Endothelial cell (in vitro differentiated cells): ENCODE measurements at regions not wholly inside any gene's neighbourhood (a gene's known extent, or its start where the extent isn't known, plus 50 kb on each side); places are given as distances from the start of the nearest gene placed in this dataset.

Source experiments
- DNase-seq: peaks from one replicate; pipeline ENCODE4 v3.0.0; 2021; ENCODE audit warnings: low spot score
- H3K27ac Mint-ChIP-seq: one replicate; pipeline ENCODE4 v1.8.0; 2021; ENCODE audit warnings: mixed read lengths, inconsistent platforms; ENCODE audit not compliant: unreplicated experiment
- H3K27me3 Mint-ChIP-seq: one replicate; pipeline ENCODE4 v1.8.0; 2021; ENCODE audit warnings: mild to moderate bottlenecking, moderate library complexity, mixed read lengths, inconsistent platforms; ENCODE audit not compliant: unreplicated experiment
- H3K36me3 Mint-ChIP-seq: one replicate; pipeline ENCODE4 v1.8.0; 2021; ENCODE audit warnings: mild to moderate bottlenecking, low read depth, mixed read lengths, inconsistent platforms; ENCODE audit not compliant: unreplicated experiment
- H3K4me1 Mint-ChIP-seq: one replicate; pipeline ENCODE4 v1.8.0; 2021; ENCODE audit warnings: mild to moderate bottlenecking, mixed read lengths, inconsistent platforms; ENCODE audit not compliant: unreplicated experiment
- H3K4me3 Mint-ChIP-seq: one replicate; pipeline ENCODE4 v1.8.0; 2021; ENCODE audit warnings: mild to moderate bottlenecking, mixed read lengths, inconsistent platforms; ENCODE audit not compliant: unreplicated experiment
- H3K9me3 Mint-ChIP-seq: one replicate; pipeline ENCODE4 v1.8.0; 2021; ENCODE audit warnings: mixed read lengths, inconsistent platforms; ENCODE audit not compliant: unreplicated experiment
- CTCF ChIP-seq: fragments of 200-600 bp; sonication (generic); IDR thresholded peaks from one replicate; pipeline ENCODE4 v1.5.0; 2021; ENCODE audit warnings: antibody characterized with exemption; ENCODE audit not compliant: unreplicated experiment

- H3K4me1 Mint-ChIP-seq: peaks cover 7% of the 10 kb centered on the region
- DNase-seq: no peak
- no peaks in the 10 kb centered on the region for H3K36me3 Mint-ChIP-seq
- H3K27ac Mint-ChIP-seq: no peak overlapping the region
- H3K4me3 Mint-ChIP-seq: no peak overlapping the region
- no peaks in the 10 kb centered on the region for H3K9me3 Mint-ChIP-seq
- H3K27me3 Mint-ChIP-seq: no peaks in the 10 kb centered on the region
- no peak for TF ChIP-seq CTCF
Observed at GRCh38 chr1:90494748-90495282, 222.3 kb downstream of the BARHL2 start.

- H3K4me1 Mint-ChIP-seq: no peaks in the 10 kb centered on the region
- H3K4me3 Mint-ChIP-seq: no peak overlapping the region
- no peak for TF ChIP-seq CTCF
- no peak overlapping the region for H3K27ac Mint-ChIP-seq
- no peaks in the 10 kb centered on the region for H3K9me3 Mint-ChIP-seq
- H3K27me3 Mint-ChIP-seq: no peaks in the 10 kb centered on the region
- DNase-seq: no peak
- no peaks in the 10 kb centered on the region for H3K36me3 Mint-ChIP-seq
Observed at GRCh38 chr1:90488451-90488850, 228.7 kb downstream of the BARHL2 start.

- no peaks in the 10 kb centered on the region for H3K27me3 Mint-ChIP-seq
- no peak for TF ChIP-seq CTCF
- H3K36me3 Mint-ChIP-seq: no peaks in the 10 kb centered on the region
- no peaks in the 10 kb centered on the region for H3K4me1 Mint-ChIP-seq
- H3K4me3 Mint-ChIP-seq: no peak overlapping the region
- DNase-seq: no peak
- no peak overlapping the region for H3K27ac Mint-ChIP-seq
- no peaks in the 10 kb centered on the region for H3K9me3 Mint-ChIP-seq
Observed at GRCh38 chr1:90486996-90487395, 230.1 kb downstream of the BARHL2 start.

GRCh38 chr1:90486134-90486824 lies 230.8 kb downstream of the BARHL2 start:
- no peak for DNase-seq
- H3K9me3 Mint-ChIP-seq: no peaks in the 10 kb centered on the region
- no peaks in the 10 kb centered on the region for H3K4me1 Mint-ChIP-seq
- H3K27ac Mint-ChIP-seq: no peak overlapping the region
- no peak for TF ChIP-seq CTCF
- H3K27me3 Mint-ChIP-seq: no peaks in the 10 kb centered on the region
- H3K36me3 Mint-ChIP-seq: no peaks in the 10 kb centered on the region
- H3K4me3 Mint-ChIP-seq: no peak overlapping the region

DNA sequence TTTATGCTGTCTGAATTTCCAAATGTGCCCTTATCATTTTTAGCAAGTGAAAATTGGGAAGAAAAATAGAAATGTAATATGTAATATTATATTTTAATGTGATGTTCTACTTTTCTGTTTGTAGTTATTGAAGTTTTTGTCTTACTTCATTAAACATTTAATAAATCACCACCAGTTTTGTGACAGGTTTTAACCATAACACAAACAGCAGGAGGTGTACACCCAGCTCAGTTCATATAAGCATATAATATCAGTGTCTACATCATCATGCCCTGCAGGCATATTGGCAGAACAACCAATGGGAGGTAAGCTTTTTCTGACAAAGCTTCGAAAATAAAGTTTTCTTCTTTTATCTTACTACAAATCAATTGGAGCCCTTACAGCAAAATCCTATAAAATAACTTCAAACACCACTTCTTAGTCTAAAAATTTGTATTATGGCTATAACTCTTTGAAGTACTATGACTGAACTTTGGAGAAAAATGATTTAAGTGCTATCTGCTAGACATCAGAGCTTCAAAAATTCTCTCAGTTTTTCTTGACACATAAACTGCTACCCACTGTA lies 236.7 kb downstream of the BARHL2 start:
- DNase-seq: no peak
- TF ChIP-seq CTCF: no peak
- Mint-ChIP-seq H3K27me3 (no peaks in the 10 kb centered on the region), H3K9me3 (no peaks in the 10 kb centered on the region), H3K4me1 (no peaks in the 10 kb centered on the region), H3K36me3 (no peaks in the 10 kb centered on the region), H3K4me3 (no peak overlapping the region), H3K27ac (no peak overlapping the region)
